NK-92 treated with Interleukin-12 subunit alpha and Interleukin-12 subunit beta, amount 100 ng/mL, for 24 hours (cell line): ENCODE measurements at regions not wholly inside any gene's neighbourhood (a gene's known extent, or its start where the extent isn't known, plus 50 kb on each side); places are given as distances from the start of the nearest gene placed in this dataset.
A peak's percentile ranks its signal among the peaks of the same experiment; 100 is the strongest.
"Not testable (repeated sequence)": the region's sequence is repeated elsewhere in the genome, so short reads cannot be mapped to it uniquely, and the experiment has no call there.

Source experiments
- DNase-seq: peaks from one replicate; lab custom pipeline; 2025; lab: John Stamatoyannopoulos, UW

- no peak for DNase-seq
These were observed 249.0 kb downstream of the LPIN1 start for GRCh38 chr2:11995456-11995855.

GRCh38 chr2:11996618-11997017 lies 250.2 kb downstream of the LPIN1 start:
- DNase-seq = no peak

GRCh38 chr2:11997142-11997541 lies 250.7 kb downstream of the LPIN1 start:
- DNase-seq = no peak

DNA sequence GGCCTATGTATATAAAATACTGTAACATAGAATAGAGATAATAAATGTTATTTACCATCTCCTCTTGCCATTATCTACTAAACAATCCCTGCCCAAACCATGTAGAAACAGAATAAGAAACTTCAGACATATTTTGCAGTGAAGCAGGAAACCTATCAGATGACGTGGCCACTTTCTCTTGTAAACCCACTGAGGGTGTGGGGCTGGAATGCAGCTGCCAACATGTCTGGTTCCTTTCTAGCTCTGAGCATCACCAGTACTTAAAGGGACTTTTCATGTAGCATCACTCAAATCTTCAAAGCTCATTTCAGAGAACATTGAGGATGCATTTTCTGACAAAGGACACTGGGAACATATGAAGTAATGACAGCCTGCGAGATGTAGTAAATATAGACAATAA lies 251.8 kb downstream of the LPIN1 start:
- DNase-seq = no peak

GRCh38 chr2:11998626-11999378 lies 252.4 kb downstream of the LPIN1 start:
- no peak for DNase-seq

DNA sequence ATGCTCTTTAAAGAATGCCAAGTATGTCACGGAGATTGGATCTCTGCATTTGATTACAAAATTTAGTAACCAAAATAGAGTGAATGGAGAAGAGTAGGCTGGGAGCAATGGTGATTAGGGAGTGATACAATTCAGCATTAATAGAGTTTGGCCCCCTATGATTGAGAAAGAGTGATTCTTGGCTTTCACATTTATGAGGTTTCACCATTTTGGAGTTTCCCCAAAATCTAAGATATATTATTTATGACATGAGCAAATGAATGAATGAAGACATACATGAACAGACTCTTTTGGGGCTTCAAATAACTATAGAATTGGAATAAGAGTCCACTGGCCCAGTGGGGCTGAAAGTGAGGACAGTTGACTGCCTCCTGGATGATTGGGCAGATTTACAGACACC lies 255.2 kb downstream of the LPIN1 start:
- no peak for DNase-seq

GRCh38 chr2:12002215-12002614 lies 255.8 kb downstream of the LPIN1 start:
- DNase-seq = no peak

DNA sequence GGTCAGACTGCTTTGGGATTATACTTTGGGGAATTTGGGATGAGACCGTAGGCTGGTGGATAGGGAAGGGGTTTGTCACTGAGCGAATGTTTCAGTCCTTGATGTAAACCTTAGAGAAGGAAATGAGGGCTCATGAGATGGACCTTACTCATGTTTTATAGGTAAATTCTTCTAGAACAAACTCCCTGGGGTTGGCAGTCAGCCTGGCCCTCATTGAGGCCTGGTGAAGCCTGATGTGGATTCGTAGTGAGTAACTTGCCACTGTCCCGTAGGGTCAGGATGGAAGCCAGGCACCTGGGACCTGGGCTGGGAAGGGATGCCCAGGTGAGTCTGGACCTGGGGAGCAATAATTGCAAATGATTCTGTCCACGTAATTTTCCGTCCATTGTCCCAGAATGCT lies 258.3 kb downstream of the LPIN1 start:
- no peak for DNase-seq

DNA sequence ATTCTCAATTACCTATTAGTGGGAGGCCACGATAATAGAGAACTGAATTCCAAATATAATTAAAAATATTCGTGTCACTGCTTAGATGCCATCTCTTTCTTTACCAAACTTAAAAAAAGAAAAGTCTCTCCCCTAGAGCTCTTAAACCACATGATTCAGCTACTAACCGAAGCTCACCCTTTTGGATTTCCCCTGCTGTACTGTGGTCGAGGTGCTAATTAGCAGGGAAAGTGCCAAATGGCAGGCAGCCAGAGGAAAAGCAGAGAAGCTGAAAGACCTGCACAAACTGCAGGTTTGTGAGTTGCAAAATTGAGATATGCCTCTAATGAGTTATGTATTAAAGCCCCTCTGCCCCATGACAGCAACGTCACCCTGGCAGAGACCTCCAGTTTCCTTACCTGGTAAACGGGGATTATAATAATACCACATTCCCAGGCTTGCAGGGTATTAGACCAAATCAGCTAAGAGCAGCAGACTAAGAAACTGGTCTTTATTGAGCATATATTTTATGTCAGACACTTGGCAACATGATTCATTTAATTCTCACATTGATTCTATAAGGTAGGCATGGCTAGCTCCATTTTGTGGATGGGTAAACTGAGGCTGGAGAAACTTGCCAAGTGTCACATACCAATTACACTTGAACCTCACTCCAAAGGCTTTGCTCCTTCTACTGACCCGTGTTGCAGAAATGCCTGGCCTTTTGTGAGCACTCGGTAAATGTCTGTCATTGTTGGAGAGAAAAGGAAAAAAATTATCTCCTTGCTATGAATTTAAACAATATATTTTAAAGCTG lies 259.7 kb downstream of the LPIN1 start:
- DNase-seq = peak; percentile 54

DNA sequence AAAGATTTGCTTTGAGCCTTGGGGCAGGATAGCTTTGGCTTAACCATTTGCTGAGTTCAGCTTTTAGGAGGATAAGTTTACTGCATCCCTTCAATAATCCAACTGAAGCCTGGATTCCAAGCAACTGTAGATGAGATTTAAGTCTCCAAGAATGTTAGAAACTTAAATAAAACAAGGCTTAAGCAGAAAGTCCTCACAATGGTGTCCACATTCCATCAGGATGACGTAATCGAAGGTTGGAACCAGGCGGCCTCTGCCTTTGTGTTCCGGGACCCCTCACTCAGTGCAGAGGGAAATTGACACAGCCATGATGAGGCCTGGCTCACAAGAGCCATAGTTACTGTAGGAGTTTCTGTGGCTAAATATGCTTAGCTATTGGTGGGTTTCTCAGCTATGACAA lies 260.4 kb downstream of the LPIN1 start:
- DNase-seq = no peak

DNA sequence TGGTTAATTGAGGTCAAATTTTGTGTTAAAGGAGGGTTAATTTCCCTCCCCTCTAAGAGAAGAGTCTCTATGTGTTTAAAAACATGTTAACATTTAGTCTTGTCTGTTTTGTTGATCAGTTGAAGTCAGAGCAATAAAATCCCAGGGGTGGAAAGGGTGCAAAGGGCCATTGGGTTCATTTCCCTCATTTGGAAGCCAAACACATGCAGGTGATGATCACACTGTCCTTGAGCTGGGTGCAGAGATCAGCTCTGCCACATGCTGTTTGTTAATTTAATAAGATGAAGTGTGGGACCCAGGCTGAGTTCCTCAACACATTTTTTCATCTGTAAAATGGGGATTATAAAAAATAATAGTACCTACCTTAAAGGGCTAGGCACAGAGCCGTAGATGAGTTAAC lies 260.9 kb downstream of the LPIN1 start:
- DNase-seq = no peak

DNA sequence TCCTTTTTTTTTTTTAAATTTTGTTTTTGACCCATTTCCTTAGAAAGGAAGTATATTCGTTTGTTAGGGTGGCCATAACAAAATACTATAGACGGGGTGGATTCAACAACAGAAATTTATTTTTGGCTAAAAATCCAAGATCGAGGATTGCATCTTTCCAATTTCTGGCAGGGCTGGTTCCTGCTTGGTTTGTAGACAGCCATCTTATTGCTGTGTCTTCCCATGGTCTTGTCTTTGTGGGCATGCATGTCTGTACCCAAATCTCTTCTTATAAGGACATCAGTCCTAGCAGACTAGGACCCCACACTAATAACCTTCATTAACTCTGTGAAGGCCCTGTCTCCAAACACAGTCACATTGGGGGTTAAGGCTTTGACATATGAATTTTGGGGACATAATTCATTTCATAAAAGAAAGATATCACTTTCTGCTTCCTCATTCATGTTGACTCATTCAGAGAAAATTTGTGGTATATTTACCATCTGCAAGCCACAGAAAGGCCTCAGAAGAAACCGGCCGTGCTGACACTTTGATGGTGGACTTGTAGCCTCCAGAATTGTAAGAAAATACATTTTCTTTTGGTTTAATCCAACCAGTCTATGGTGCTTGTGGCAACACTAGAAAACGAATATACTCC lies 262.1 kb downstream of the LPIN1 start:
- no peak for DNase-seq

DNA sequence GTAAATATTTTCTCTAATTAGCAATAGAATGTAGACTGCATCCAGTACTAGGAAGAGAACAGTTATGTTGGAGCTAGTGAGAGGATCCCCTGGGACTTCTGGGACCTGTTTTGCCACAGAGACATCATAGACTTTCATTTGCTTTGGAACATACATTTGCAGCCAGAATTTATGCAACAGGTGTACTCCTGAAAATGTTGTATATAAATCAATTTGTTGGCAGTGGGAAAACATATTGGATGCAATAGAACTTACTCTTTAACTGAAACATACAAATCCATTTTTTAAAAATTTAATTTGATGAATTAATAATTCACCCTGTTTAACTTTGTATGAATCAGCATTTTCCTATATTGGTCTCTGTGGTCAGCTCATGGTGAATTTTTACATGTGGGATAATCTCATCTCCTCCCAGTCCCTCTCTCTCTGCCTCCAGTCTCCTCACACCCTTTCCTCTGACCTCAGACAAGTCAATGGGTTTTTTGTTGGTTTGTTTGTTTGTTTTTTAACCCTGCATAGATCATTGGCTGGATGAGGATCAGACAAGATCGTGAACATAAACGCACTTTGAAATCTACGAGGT lies 263.0 kb downstream of the LPIN1 start:
- DNase-seq = no peak

DNA sequence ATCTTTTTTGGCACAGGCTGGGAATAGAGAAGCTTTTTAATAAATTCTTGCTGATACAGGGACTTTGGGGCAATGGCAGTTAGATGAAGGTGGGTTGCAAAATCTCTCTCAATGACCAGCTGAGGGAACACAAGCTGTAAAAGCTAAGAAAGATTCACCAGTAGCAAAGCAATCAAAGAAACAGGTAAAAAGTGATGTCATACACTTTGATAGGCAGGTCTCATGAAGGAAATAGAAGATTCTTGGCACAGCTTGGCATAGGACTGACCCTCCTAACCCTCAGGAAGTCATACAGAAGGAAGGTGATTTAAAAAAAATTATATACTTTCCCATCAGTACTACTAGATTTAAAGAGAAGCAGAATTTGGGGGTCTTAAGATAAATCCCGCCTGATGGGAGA lies 263.6 kb downstream of the LPIN1 start:
- no peak for DNase-seq

DNA sequence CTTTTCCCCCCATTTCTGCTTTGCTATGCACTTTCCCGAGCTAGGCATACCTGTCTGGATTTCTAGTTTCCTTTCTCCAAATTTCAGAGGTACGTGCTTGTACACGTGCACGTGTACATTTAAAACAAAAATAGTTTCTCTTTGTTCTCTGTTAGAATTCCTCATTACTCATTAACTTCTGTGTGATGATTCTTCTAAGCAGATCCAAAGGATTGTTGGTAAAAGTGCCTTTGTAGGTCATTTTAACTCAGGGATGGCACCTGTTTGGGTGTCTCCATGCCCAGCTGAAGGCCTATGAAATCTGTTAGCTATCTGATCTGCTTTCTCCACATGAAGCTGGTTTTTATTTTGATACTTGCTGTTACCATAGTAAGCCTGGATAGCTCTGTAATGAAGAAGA lies 264.3 kb downstream of the LPIN1 start:
- DNase-seq = no peak

DNA sequence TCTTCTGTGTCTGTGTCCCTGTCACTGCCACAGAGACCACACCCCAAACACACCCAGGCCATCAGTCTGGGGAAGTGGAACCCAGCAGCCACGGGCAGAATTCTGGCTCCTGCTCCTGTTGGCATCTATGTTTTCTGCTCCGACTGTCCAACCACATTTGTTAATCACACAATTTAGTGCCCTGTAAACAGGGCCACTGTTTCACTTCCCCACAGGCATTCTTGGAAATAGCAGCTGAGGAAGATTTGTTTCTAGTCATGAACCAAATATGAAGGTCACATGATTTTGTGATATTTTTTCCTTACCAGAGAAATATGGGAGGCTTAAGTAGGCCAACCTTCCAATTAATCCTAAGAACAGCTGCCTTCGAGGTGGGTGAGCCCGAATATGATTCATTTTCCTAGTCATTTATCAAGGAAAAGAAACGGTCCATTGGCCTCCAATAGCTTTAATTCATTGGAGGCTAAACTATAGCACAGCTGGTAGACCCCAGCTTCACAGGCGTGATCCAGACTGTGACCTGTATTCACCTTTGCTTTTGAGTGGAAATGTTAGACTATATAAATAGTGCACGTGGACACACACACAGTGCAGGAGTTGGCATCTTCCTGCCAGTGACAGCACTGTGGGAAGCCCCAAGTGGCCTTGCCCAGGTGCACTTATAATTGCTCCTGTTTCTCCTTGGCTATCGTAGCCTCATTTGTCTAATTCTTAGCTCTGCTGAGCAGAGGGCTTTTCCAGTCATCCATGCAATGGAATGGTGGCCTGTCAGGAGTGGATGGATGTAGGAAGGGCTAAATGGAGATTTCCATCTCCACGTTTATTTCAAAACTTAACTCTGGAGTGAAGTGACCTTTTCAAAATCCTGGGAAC lies 267.9 kb downstream of the LPIN1 start:
- DNase-seq = no peak

DNA sequence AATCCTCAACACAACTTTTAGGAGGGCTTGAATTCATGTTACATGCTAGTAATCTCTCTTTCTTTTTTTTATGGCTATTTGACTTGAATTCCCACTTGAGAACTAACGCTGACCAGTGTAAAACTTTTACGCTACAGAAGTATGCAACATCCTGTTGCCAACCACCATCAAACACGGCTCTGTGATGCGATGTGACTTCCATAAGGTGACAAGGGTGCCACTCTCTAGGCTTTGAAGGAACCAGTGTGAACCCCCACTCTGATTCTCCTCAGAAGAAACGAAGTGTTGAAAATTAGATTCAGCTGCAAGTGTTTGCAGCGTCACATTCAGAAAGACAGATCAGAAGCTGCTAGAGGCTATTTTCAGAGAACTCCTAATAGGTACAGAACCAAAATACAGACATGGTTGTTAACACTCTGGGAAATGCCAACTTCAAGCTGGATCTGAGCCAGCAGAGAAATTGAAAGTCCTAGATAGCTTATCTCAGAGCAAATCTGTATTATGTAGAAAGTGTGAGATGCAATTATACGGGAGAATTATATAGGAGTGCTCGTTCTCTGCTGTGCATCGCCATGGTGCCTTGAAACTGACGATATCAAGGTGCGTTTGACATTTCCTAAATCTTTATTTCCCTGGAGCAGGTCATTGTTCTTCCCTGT lies 271.2 kb downstream of the LPIN1 start:
- DNase-seq = no peak

- not testable (repeated sequence) for DNase-seq
These were observed 272.3 kb downstream of the LPIN1 start for GRCh38 chr2:12018726-12019125.

DNA sequence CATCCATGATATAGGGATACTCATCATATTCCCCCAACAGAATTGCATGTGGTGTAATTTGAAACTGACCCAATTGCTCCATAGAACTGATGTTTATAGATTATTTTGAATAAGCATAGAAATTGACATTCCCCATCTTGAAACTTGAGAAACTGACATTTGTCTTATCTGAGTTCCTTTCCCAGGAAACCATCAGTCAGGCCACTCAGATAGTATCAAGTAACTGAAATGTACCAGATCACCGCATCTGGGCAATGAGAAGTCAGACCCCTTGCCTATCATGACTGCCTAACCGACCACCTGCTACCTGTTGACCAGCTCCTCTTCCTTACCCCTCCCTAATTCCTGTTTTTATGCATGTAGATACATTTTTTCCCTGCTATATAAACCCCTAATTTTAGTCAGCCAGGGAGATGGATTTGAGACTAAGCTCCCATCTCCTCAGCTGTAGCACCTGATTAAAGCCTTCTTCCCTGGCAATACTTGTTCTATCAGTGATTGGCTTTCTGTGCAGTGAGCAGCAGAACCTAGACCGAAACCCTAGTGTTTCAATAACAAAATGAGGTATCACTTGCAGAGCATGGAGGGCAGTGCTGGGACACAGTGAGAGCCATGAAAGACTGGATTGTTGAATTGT lies 274.5 kb downstream of the LPIN1 start:
- no peak for DNase-seq

- DNase-seq = not testable (repeated sequence)
These were observed 277.9 kb downstream of the LPIN1 start for GRCh38 chr2:12024197-12024907.
